Naive thymus-derived CD8-positive, alpha-beta T cell (primary cell): ENCODE measurements at regions not wholly inside any gene's neighbourhood (a gene's known extent, or its start where the extent isn't known, plus 50 kb on each side); places are given as distances from the start of the nearest gene placed in this dataset.
"Not testable (repeated sequence)": the region's sequence is repeated elsewhere in the genome, so short reads cannot be mapped to it uniquely, and the experiment has no call there.

Source experiments
- ATAC-seq, 2 donors: fragments of 150-1000 bp; cut with Tn5 transposase in 1 of 2; sonication (Bioruptor Pico), chemical (Tn5 transposase) in 1 of 2; 1 replicate in 1 of 2; 2 replicates in 1 of 2; pipeline ENCODE4 v1.10.0; 2021; ENCODE audit warnings: mild to moderate bottlenecking in 2 of 2, moderate library complexity in 2 of 2
- POLR2A ChIA-PET: fragments of 350-600 bp; sonication (Branson Sonifier 250); formaldehyde crosslinking; loops from one replicate; lab custom pipeline; 2021; ENCODE audit warnings: antibody characterized with exemption; lab: Charles Lee
- DNase-seq, 10 donors: peaks; one replicate each; pipeline versions ENCODE4 v3.0.0 to v3.0.0-alpha.2; 2020 to 2022
- H3K27ac Mint-ChIP-seq, 10 donors: one replicate each; pipeline ENCODE4 v1.8.0; 2020 to 2022; ENCODE audit warnings: mild to moderate bottlenecking in 10 of 10, mixed read lengths in 10 of 10, moderate library complexity in 4 of 10, inconsistent platforms in 1 of 10
- H3K27me3 Mint-ChIP-seq, 5 donors: one replicate each; pipeline ENCODE4 v1.8.0; 2021 to 2022; ENCODE audit warnings: mixed read lengths in 5 of 5
- H3K36me3 Mint-ChIP-seq, 3 donors: one replicate each; pipeline ENCODE4 v1.8.0; 2020 to 2022; ENCODE audit warnings: mixed read lengths in 3 of 3, mild to moderate bottlenecking in 2 of 3, inconsistent platforms in 1 of 3
- H3K4me1 Mint-ChIP-seq, 4 donors: one replicate each; pipeline ENCODE4 v1.8.0; 2021 to 2022; ENCODE audit warnings: mixed read lengths in 4 of 4
- H3K4me3 Mint-ChIP-seq, 10 donors: one replicate each; pipeline ENCODE4 v1.8.0; 2020 to 2022; ENCODE audit warnings: mild to moderate bottlenecking in 10 of 10, mixed read lengths in 10 of 10, moderate library complexity in 6 of 10, inconsistent platforms in 1 of 10
- H3K9me3 Mint-ChIP-seq, 9 donors: one replicate each; pipeline ENCODE4 v1.8.0; 2020 to 2022; ENCODE audit warnings: mixed read lengths in 9 of 9, mild to moderate bottlenecking in 3 of 9, inconsistent platforms in 1 of 9, moderate library complexity in 1 of 9

GRCh38 chr5:101244621-101245020, 341.5 kb upstream of the ST8SIA4 start:
- DNase-seq = no peak
- H3K36me3 Mint-ChIP-seq = no peaks in the 10 kb centered on the region
- H3K9me3 Mint-ChIP-seq = peaks cover 2 to 36% (median 12%) of the 10 kb centered on the region in 9 donors
- peaks cover 2 to 17% (median 5%) of the 10 kb centered on the region in 5 donors for H3K27me3 Mint-ChIP-seq
- no peaks in the 10 kb centered on the region for H3K4me1 Mint-ChIP-seq
- no peak for ATAC-seq
- no peak overlapping the region for H3K27ac Mint-ChIP-seq
- POLR2A ChIA-PET = no interaction called here
- no peak overlapping the region for H3K4me3 Mint-ChIP-seq

- no peak overlapping the region for H3K27ac Mint-ChIP-seq
- H3K4me1 Mint-ChIP-seq = no peaks in the 10 kb centered on the region
- POLR2A ChIA-PET = no interaction called here
Observed at GRCh38 chr5:101212942-101213514, 309.9 kb upstream of the ST8SIA4 start.

DNA sequence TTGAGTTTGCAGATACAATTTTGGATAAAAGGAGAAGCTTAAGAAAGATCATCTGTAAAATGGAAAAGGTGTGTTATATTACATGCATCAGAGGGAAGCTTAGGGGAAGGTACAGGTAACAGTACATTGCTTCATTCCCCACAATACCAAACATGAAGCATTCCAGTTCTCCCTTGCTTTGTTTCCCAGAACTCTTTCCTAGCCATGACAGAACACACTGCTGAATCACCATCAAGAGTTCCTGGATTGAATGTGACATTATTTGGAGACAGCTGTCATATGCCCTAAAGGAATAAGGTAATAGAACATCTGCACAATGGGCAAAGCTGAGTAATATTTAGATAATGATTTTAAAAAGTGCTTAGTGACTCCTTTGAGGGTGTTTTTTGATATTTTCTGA, 303.5 kb upstream of the ST8SIA4 start:
- H3K27ac Mint-ChIP-seq = no peak overlapping the region
- no peaks in the 10 kb centered on the region for H3K4me1 Mint-ChIP-seq
- H3K27me3 Mint-ChIP-seq = peaks cover 0 to 9% (median 4%) of the 10 kb centered on the region in 5 donors
- H3K36me3 Mint-ChIP-seq = no peaks in the 10 kb centered on the region
- ATAC-seq (no peak), DNase-seq (no peak)
- POLR2A ChIA-PET = no interaction called here
- H3K9me3 Mint-ChIP-seq = peaks cover 0 to 5% (median 0%) of the 10 kb centered on the region in 9 donors
- no peak overlapping the region for H3K4me3 Mint-ChIP-seq

More at GRCh38 chr5:101212942-101213514, 309.9 kb upstream of the ST8SIA4 start:
- Mint-ChIP-seq H3K27me3 (peaks cover 0 to 4% (median 4%) of the 10 kb centered on the region in 5 donors), H3K4me3 (no peak overlapping the region), H3K36me3 (no peaks in the 10 kb centered on the region), H3K9me3 (peaks cover 0 to 5% (median 0%) of the 10 kb centered on the region in 9 donors)
- DNase-seq (no peak), ATAC-seq (no peak)

DNA sequence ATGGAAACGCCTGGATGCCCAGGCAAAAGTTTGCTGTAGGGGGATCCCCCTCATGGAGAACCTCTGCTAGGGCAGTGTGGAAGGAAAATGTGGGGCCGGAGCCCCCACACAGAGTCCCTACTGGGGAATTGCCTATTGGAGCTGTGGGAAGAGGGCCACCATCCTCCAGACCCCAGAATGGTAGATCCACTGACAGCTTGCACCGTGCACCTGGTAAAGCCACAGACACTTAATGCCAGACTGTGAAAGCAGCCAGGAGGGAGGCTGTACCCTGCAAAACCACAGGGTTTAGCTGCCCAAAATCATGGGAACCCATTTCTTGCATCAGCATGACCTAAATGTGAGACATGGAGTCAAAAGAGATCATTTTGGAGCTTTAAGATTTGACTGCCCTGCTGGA, 302.0 kb upstream of the ST8SIA4 start:
- ATAC-seq, H3K4me3 Mint-ChIP-seq, H3K36me3 Mint-ChIP-seq, DNase-seq, H3K9me3 Mint-ChIP-seq, H3K27ac Mint-ChIP-seq, H3K27me3 Mint-ChIP-seq, POLR2A ChIA-PET, H3K4me1 Mint-ChIP-seq: not testable (repeated sequence)

DNA sequence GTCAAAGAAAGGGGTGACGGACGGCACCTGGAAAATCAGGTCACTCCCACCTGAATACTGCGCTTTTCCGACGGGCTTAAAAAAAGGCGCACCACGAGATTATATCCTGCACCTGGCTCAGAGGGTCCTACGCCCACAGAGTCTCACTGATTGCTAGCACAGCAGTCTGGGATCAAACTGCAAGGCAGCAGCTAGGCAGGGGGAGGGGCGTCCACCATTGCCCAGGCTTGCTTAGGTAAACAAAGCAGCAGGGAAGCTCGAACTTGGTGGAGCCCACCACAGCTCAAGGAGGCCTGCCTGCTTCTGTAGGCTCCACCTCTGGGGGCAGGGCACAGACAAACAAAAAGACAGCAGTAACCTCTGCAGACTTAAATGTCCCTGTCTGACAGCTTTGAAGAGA, 277.3 kb upstream of the ST8SIA4 start:
- POLR2A ChIA-PET, DNase-seq, H3K27me3 Mint-ChIP-seq, H3K4me3 Mint-ChIP-seq, ATAC-seq, H3K36me3 Mint-ChIP-seq, H3K4me1 Mint-ChIP-seq, H3K27ac Mint-ChIP-seq: not testable (repeated sequence)
- H3K9me3 Mint-ChIP-seq = peaks cover 0 to 11% (median 0%) of the 10 kb centered on the region in 9 donors

GRCh38 chr5:101176605-101177004, 273.5 kb upstream of the ST8SIA4 start:
- peaks cover 0 to 2% (median 0%) of the 10 kb centered on the region in 5 donors for H3K27me3 Mint-ChIP-seq
- no peak for DNase-seq
- H3K4me3 Mint-ChIP-seq = no peak overlapping the region
- H3K36me3 Mint-ChIP-seq = peaks cover 0 to 6% (median 0%) of the 10 kb centered on the region in 3 donors
- no peak for ATAC-seq
- no peaks in the 10 kb centered on the region for H3K4me1 Mint-ChIP-seq
- no peak overlapping the region for H3K27ac Mint-ChIP-seq
- POLR2A ChIA-PET = no interaction called here
- peaks cover 0 to 11% (median 0%) of the 10 kb centered on the region in 9 donors for H3K9me3 Mint-ChIP-seq

DNA sequence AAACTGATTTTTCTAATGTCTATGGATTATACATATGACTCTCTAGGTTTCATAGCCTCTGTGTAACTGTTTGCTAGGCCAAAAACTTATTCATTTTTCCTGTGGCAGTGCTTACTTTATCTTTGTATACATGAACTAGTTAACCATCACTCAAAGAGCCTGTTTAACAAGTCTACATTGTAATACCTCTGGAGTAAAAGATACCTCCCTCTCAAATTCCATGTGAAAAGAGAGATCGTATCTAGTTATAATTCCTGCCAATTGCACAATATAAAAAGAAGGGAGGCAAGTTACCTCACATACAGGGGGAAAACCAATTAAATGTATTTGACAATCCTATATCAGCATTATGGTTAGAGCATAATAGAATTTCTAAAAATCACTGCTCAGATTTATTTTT, 271.9 kb upstream of the ST8SIA4 start:
- peaks cover 0 to 6% (median 0%) of the 10 kb centered on the region in 3 donors for H3K36me3 Mint-ChIP-seq
- H3K27me3 Mint-ChIP-seq = peaks cover 0 to 2% (median 0%) of the 10 kb centered on the region in 5 donors
- H3K4me1 Mint-ChIP-seq = no peaks in the 10 kb centered on the region
- DNase-seq (no peak), ATAC-seq (no peak)
- no peak overlapping the region for H3K4me3 Mint-ChIP-seq
- no peak overlapping the region for H3K27ac Mint-ChIP-seq
- H3K9me3 Mint-ChIP-seq = peaks cover 0 to 10% (median 0%) of the 10 kb centered on the region in 9 donors
- POLR2A ChIA-PET = no interaction called here

- Mint-ChIP-seq H3K27ac (no peak overlapping the region), H3K27me3 (peaks cover 0 to 8% (median 6%) of the 10 kb centered on the region in 5 donors), H3K4me3 (no peak overlapping the region), H3K36me3 (no peaks in the 10 kb centered on the region), H3K4me1 (no peaks in the 10 kb centered on the region), H3K9me3 (peaks cover 0 to 6% (median 0%) of the 10 kb centered on the region in 9 donors)
- POLR2A ChIA-PET = interaction anchor here (0.6 kb wide), 1 partner anchor 577 kb away, joined by 4 read pairs; no protein-coding TSS in a partner anchor
- ATAC-seq (no peak), DNase-seq (no peak)
Observed at GRCh38 chr5:101163088-101163487, 260.0 kb upstream of the ST8SIA4 start.

GRCh38 chr5:101160002-101160401, 256.9 kb upstream of the ST8SIA4 start:
- no peak overlapping the region for H3K4me3 Mint-ChIP-seq
- POLR2A ChIA-PET = no interaction called here
- H3K27ac Mint-ChIP-seq = no peak overlapping the region
- DNase-seq = no peak
- H3K36me3 Mint-ChIP-seq = no peaks in the 10 kb centered on the region
- H3K9me3 Mint-ChIP-seq = peaks cover 0 to 9% (median 2%) of the 10 kb centered on the region in 9 donors
- no peaks in the 10 kb centered on the region for H3K4me1 Mint-ChIP-seq
- ATAC-seq = no peak
- peaks cover 0 to 8% (median 7%) of the 10 kb centered on the region in 5 donors for H3K27me3 Mint-ChIP-seq

GRCh38 chr5:101159006-101159405, 255.9 kb upstream of the ST8SIA4 start:
- no peaks in the 10 kb centered on the region for H3K36me3 Mint-ChIP-seq

DNA sequence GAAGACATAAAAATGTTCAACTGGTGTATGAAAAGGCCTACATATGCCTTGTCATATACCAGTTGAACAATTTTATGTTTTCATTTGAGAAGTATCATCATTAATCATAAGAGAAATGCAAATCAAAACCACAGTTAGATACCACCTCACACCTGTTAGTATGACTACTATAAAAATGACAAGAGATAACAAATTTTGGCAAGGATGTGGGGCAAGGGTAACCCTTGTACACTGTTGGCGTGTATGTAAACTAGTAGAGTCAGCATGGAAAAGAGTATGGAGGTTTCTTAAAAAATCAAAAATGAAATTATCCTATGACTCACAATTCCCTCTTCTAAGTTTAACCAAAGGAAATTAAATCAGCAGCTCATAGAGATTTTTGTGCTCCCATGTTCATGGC, 250.4 kb upstream of the ST8SIA4 start:
- H3K27me3 Mint-ChIP-seq = peaks cover 0 to 1% (median 0%) of the 10 kb centered on the region in 5 donors
- POLR2A ChIA-PET = no interaction called here
- H3K9me3 Mint-ChIP-seq = peaks cover 0 to 9% (median 2%) of the 10 kb centered on the region in 9 donors
- no peak overlapping the region for H3K4me3 Mint-ChIP-seq
- ATAC-seq (no peak), DNase-seq (no peak)
- H3K4me1 Mint-ChIP-seq = no peaks in the 10 kb centered on the region
- H3K27ac Mint-ChIP-seq = no peak overlapping the region
- no peaks in the 10 kb centered on the region for H3K36me3 Mint-ChIP-seq

More at GRCh38 chr5:101159006-101159405, 255.9 kb upstream of the ST8SIA4 start:
- Mint-ChIP-seq H3K27me3 (peaks cover 0 to 6% (median 4%) of the 10 kb centered on the region in 5 donors), H3K4me3 (no peak overlapping the region), H3K27ac (no peak overlapping the region), H3K4me1 (no peaks in the 10 kb centered on the region), H3K9me3 (peaks cover 0 to 9% (median 2%) of the 10 kb centered on the region in 9 donors)
- ATAC-seq (no peak), DNase-seq (no peak)
- POLR2A ChIA-PET = no interaction called here

DNA sequence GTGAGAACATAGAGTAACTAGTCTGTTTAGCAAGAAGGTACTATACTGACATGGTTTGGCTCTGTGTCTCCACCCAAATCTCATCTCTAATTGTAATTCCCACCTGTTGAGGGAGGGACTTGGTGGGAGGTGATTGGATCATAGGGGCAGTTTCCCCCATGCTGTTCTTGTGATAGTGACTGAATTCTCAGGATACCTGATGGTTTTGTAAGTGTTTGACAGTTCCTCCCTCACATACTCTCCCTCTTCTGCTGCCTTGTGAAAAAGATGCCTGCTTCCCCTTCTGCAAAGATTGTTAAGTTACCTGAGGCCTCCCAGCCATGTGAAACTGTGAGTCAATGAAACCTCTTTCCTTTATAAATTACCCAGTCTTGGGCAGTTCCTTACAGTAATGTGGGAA, 240.4 kb upstream of the ST8SIA4 start:
- POLR2A ChIA-PET = no interaction called here
- no peaks in the 10 kb centered on the region for H3K4me1 Mint-ChIP-seq
- no peak overlapping the region for H3K4me3 Mint-ChIP-seq
- ATAC-seq (no peak), DNase-seq (no peak)
- peaks cover 0 to 3% (median 0%) of the 10 kb centered on the region in 3 donors for H3K36me3 Mint-ChIP-seq
- H3K27me3 Mint-ChIP-seq = no peaks in the 10 kb centered on the region
- no peak overlapping the region for H3K27ac Mint-ChIP-seq
- H3K9me3 Mint-ChIP-seq = peaks cover 0 to 18% (median 3%) of the 10 kb centered on the region in 9 donors

GRCh38 chr5:101142102-101142501, 239.0 kb upstream of the ST8SIA4 start:
- Mint-ChIP-seq H3K36me3 (peaks cover 0 to 3% (median 0%) of the 10 kb centered on the region in 3 donors), H3K27me3 (no peaks in the 10 kb centered on the region), H3K4me1 (no peaks in the 10 kb centered on the region), H3K4me3 (no peak overlapping the region), H3K9me3 (peaks cover 0 to 18% (median 3%) of the 10 kb centered on the region in 9 donors), H3K27ac (no peak overlapping the region)
- POLR2A ChIA-PET = no interaction called here
- DNase-seq (no peak), ATAC-seq (no peak)

GRCh38 chr5:101136454-101136853, 233.4 kb upstream of the ST8SIA4 start:
- POLR2A ChIA-PET = no interaction called here
- no peaks in the 10 kb centered on the region for H3K4me1 Mint-ChIP-seq
- peaks cover 0 to 11% (median 3%) of the 10 kb centered on the region in 9 donors for H3K9me3 Mint-ChIP-seq
- no peak for ATAC-seq
- no peak for DNase-seq
- H3K27ac Mint-ChIP-seq = no peak overlapping the region
- peaks cover 0 to 2% (median 0%) of the 10 kb centered on the region in 5 donors for H3K27me3 Mint-ChIP-seq
- H3K4me3 Mint-ChIP-seq = no peak overlapping the region
- H3K36me3 Mint-ChIP-seq = peaks cover 0 to 3% (median 0%) of the 10 kb centered on the region in 3 donors
